ENCODE measurements at regions not wholly inside any gene's neighbourhood (a gene's known extent, or its start where the extent isn't known, plus 50 kb on each side); places are given as distances from the start of the nearest gene placed in this dataset.

GRCh38 chr14:49463146-49463545 is 123.0 kb downstream of the RPS29 start:
- DNase-seq: no peak

GRCh38 chr14:49461529-49462401 is 124.4 kb downstream of the RPS29 start:
- peak; percentile 29 for DNase-seq

GRCh38 chr14:49460662-49461061 is 125.5 kb downstream of the RPS29 start:
- DNase-seq: no peak

- no peak for DNase-seq
Observed at GRCh38 chr14:49456589-49456988, 129.6 kb downstream of the RPS29 start.

- no peak for DNase-seq
Observed at GRCh38 chr14:49451938-49452337, 134.2 kb downstream of the RPS29 start.

GRCh38 chr14:49449749-49450148 is 136.4 kb downstream of the RPS29 start:
- no peak for DNase-seq

- no peak for DNase-seq
Observed at GRCh38 chr14:49447540-49448107, 138.6 kb downstream of the RPS29 start.

GRCh38 chr14:49446801-49447200 is 139.4 kb downstream of the RPS29 start:
- no peak for DNase-seq

GRCh38 chr14:49438256-49438770 is 147.9 kb downstream of the RPS29 start:
- DNase-seq: no peak

- DNase-seq: no peak
Observed at GRCh38 chr14:49428076-49428475, 158.1 kb downstream of the RPS29 start.

- DNase-seq: no peak
Observed at GRCh38 chr14:49427117-49427516, 159.1 kb downstream of the RPS29 start.

GRCh38 chr14:49425921-49426320 is 160.3 kb downstream of the RPS29 start:
- no peak for DNase-seq

- DNase-seq: no peak
Observed at GRCh38 chr14:49424436-49425331, 161.5 kb downstream of the RPS29 start.

- DNase-seq: no peak
Observed at GRCh38 chr14:49420201-49420600, 166.0 kb downstream of the RPS29 start.

- no peak for DNase-seq
Observed at GRCh38 chr14:49418789-49419188, 167.4 kb downstream of the RPS29 start.

GRCh38 chr14:49417790-49418189 is 168.4 kb downstream of the RPS29 start:
- no peak for DNase-seq

GRCh38 chr14:49408187-49408933 is 177.8 kb downstream of the RPS29 start:
- DNase-seq: no peak

GRCh38 chr14:49405291-49405690 is 180.9 kb downstream of the RPS29 start:
- no peak for DNase-seq

GRCh38 chr14:49401373-49401772 is 184.8 kb downstream of the RPS29 start:
- DNase-seq: no peak

GRCh38 chr14:49396801-49397200 is 189.4 kb downstream of the RPS29 start:
- DNase-seq: no peak

GRCh38 chr14:49381778-49382177 is 204.4 kb downstream of the RPS29 start:
- no peak for DNase-seq

- no peak for DNase-seq
Observed at GRCh38 chr14:49367696-49368095, 218.5 kb downstream of the RPS29 start.

- DNase-seq: no peak
Observed at GRCh38 chr14:49366416-49366815, 219.8 kb downstream of the RPS29 start.

All from DMS153 (cell line).